SK-N-MC (cell line): ENCODE measurements at regions not wholly inside any gene's neighbourhood (a gene's known extent, or its start where the extent isn't known, plus 50 kb on each side); places are given as distances from the start of the nearest gene placed in this dataset.

Source experiments
- EZH2 ChIP-seq: fragments of 200-600 bp; sonication (generic); IDR thresholded peaks from one replicate; pipeline ENCODE4 v1.6.1; 2017; ENCODE audit warnings: antibody characterized with exemption
- FOXP2 ChIP-seq: optimal IDR thresholded peaks from 2 replicates; pipeline ENCODE3; 2011; ENCODE audit warnings: mild to moderate bottlenecking, moderate library complexity; ENCODE audit not compliant: insufficient read depth; ENCODE audit errors: extremely low read length, control extremely low read depth
- POLR2AphosphoS5 ChIP-seq: IDR thresholded peaks from 2 replicates; pipeline ENCODE4 v1.6.1; 2012; ENCODE audit warnings: mild to moderate bottlenecking, low read depth, low read length, borderline replicate concordance

DNA sequence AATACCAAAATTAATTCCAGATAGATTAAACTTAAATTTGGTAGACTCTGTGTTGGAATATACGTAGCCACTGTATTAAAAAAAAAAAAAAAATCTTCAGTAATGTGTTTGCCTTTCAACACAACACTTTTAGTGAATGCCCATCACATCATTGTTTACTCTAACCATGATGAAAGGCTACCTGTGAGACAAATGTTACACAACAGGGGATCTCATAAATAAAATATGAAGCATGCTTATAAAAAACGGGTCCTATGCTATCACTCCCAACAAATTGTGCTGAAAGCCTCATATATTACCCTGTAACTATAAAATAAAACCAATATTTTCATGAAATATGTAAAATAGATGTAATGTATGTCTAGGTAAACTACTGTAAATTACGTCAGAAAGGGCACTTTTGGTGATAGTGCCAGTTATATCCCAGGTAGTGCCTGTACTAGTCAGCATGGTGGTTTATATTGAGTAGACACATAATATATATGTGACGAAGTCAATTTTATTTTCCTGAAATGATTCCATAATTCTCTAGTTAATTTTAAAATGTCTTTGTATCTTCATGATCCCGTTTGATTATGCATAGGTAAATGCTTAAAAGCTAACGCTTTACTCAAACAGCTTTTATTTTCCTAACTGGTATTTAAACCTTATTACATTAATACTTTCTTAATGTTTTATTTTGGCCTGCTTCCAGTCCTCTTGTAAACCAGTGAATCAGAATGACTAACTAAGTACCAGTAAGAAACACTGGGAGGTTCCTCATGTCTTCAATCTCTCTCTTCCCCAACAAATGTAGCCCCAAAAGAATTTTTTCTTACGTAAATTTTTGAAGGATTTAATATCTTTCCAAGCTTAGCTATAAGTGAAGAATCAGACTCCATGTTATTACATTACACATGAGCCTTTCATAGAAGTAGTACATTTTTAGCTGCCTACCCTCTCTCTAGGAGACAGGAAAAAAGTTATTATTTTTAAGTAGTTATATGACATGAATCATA lies 420.3 kb downstream of the GABRG2 start:
- TF ChIP-seq EZH2 = no peak
- no peak for TF ChIP-seq POLR2AphosphoS5
- no peak for TF ChIP-seq FOXP2
